Vagina (tissue), 2 donors: ENCODE measurements at regions not wholly inside any gene's neighbourhood (a gene's known extent, or its start where the extent isn't known, plus 50 kb on each side); places are given as distances from the start of the nearest gene placed in this dataset.
A peak's percentile ranks its signal among the peaks of the same experiment; 100 is the strongest.

Experiments
- DNase-seq, 2 donors: peaks; one replicate each; pipeline ENCODE4 v3.0.0-alpha.2; 2017; ENCODE audit errors: extremely low spot score in 2 of 2
- H3K27ac ChIP-seq: fragments of 200-600 bp; sonication (generic); one replicate; pipeline ENCODE4 v1.5.1; 2019
- H3K27me3 ChIP-seq: fragments of 200-600 bp; sonication (generic); one replicate; pipeline ENCODE4 v1.5.1; 2019
- H3K36me3 ChIP-seq, 2 donors: fragments of 200-600 bp; sonication (generic); one replicate each; pipeline ENCODE4 v1.5.1; 2017 to 2019
- H3K4me1 ChIP-seq: fragments of 200-600 bp; sonication (generic); one replicate; pipeline ENCODE4 v1.5.1; 2019
- H3K4me3 ChIP-seq, 2 donors: fragments of 200-600 bp; sonication (generic); 1 replicate in 1 of 2; 2 replicates in 1 of 2; pipeline ENCODE4 v1.5.1; 2016 to 2019
- H3K9me3 ChIP-seq: fragments of 200-600 bp; sonication (generic); one replicate; pipeline ENCODE4 v1.5.1; 2019
- CTCF ChIP-seq, 3 experiments: fragments of 450-650 bp in 2 of 3; fragments of 200-600 bp in 1 of 3; sonication (generic) in 1 of 3; IDR thresholded peaks; one replicate each; pipeline ENCODE4 v1.5.1; 2017 to 2019; ENCODE audit warnings: antibody characterized with exemption in 3 of 3, mild to moderate bottlenecking in 2 of 3, moderate library complexity in 2 of 3
- POLR2A ChIP-seq, 2 donors: fragments of 450-650 bp; IDR thresholded peaks; one replicate each; pipeline ENCODE4 v1.6.1; 2017; ENCODE audit warnings: antibody characterized with exemption in 2 of 2, mild to moderate bottlenecking in 2 of 2, moderate library complexity in 2 of 2
- POLR2AphosphoS5 ChIP-seq, 2 donors: sonication (generic); formaldehyde crosslinking; IDR thresholded peaks; one replicate each; pipeline ENCODE4 v1.9.0; 2017; ENCODE audit warnings: antibody characterized with exemption in 2 of 2, mild to moderate bottlenecking in 2 of 2, low read depth in 1 of 2; ENCODE audit not compliant: insufficient read depth in 1 of 2
- intact Hi-C: fragments of 100-400 bp; cut with DNase I; formaldehyde crosslinking; loops from one replicate; pipeline ENCODE4 v1.15.1; 2023

GRCh38 chr2:217283460-217283859, 423.6 kb upstream of the TNP1 start:
- TF ChIP-seq POLR2A (IDR thresholded peaks at IDR 0.05) (no peak), POLR2AphosphoS5 (IDR thresholded peaks at IDR 0.05; ENCODE audit: insufficient read depth in 1 of 2, low read depth in 1 of 2) (no peak), CTCF (IDR thresholded peaks at IDR 0.05) (no peak)
- Histone ChIP-seq H3K36me3 (no peaks in the 10 kb centered on the region), H3K27me3 (no peaks in the 10 kb centered on the region), H3K27ac (no peak overlapping the region), H3K4me3 (no peak overlapping the region), H3K9me3 (no peaks in the 10 kb centered on the region), H3K4me1 (peaks cover 12% of the 10 kb centered on the region)
- peak in 1 of 2 donors; percentile 93 for DNase-seq
- intact Hi-C loops, result no loop called here

GRCh38 chr2:217282531-217282930, 422.7 kb upstream of the TNP1 start:
- H3K27me3 ChIP-seq, result no peaks in the 10 kb centered on the region
- peak in 1 of 2 donors; percentile 27 for DNase-seq
- H3K36me3 ChIP-seq, result no peaks in the 10 kb centered on the region
- H3K4me3 ChIP-seq, result no peak overlapping the region
- no peak for TF ChIP-seq CTCF (IDR thresholded peaks at IDR 0.05)
- TF ChIP-seq POLR2A (IDR thresholded peaks at IDR 0.05), result no peak
- TF ChIP-seq POLR2AphosphoS5 (IDR thresholded peaks at IDR 0.05; ENCODE audit: insufficient read depth in 1 of 2, low read depth in 1 of 2), result no peak
- no peaks in the 10 kb centered on the region for H3K9me3 ChIP-seq
- intact Hi-C loops, result no loop called here
- no peak overlapping the region for H3K27ac ChIP-seq
- H3K4me1 ChIP-seq, result peaks cover 12% of the 10 kb centered on the region

- DNase-seq, result no peak
- intact Hi-C loops, result no loop called here
- H3K4me1 ChIP-seq, result peaks cover 12% of the 10 kb centered on the region
- no peak overlapping the region for H3K4me3 ChIP-seq
- H3K27ac ChIP-seq, result peak overlapping the region; percentile 24
- no peak for TF ChIP-seq POLR2A (IDR thresholded peaks at IDR 0.05)
- no peak for TF ChIP-seq POLR2AphosphoS5 (IDR thresholded peaks at IDR 0.05; ENCODE audit: insufficient read depth in 1 of 2, low read depth in 1 of 2)
- H3K9me3 ChIP-seq, result no peaks in the 10 kb centered on the region
- H3K27me3 ChIP-seq, result no peaks in the 10 kb centered on the region
- H3K36me3 ChIP-seq, result no peaks in the 10 kb centered on the region
Observed at GRCh38 chr2:217279556-217279955, 419.7 kb upstream of the TNP1 start.

GRCh38 chr2:217279140-217279539, 419.3 kb upstream of the TNP1 start:
- intact Hi-C loops, result no loop called here
- H3K36me3 ChIP-seq, result no peaks in the 10 kb centered on the region
- TF ChIP-seq CTCF (IDR thresholded peaks at IDR 0.05) (no peak), POLR2AphosphoS5 (IDR thresholded peaks at IDR 0.05; ENCODE audit: insufficient read depth in 1 of 2, low read depth in 1 of 2) (no peak), POLR2A (IDR thresholded peaks at IDR 0.05) (no peak)
- H3K4me1 ChIP-seq, result peaks cover 12% of the 10 kb centered on the region
- no peaks in the 10 kb centered on the region for H3K9me3 ChIP-seq
- H3K27me3 ChIP-seq, result no peaks in the 10 kb centered on the region
- H3K27ac ChIP-seq, result peak overlapping the region; percentile 24
- no peak overlapping the region for H3K4me3 ChIP-seq
- no peak for DNase-seq

- intact Hi-C loops, result no loop called here
- Histone ChIP-seq H3K9me3 (no peaks in the 10 kb centered on the region), H3K27ac (no peak overlapping the region), H3K27me3 (no peaks in the 10 kb centered on the region), H3K36me3 (no peaks in the 10 kb centered on the region), H3K4me3 (no peak overlapping the region), H3K4me1 (peaks cover 12% of the 10 kb centered on the region)
- no peak for TF ChIP-seq POLR2A (IDR thresholded peaks at IDR 0.05)
- no peak for TF ChIP-seq CTCF (IDR thresholded peaks at IDR 0.05)
- no peak for TF ChIP-seq POLR2AphosphoS5 (IDR thresholded peaks at IDR 0.05; ENCODE audit: insufficient read depth in 1 of 2, low read depth in 1 of 2)
- DNase-seq, result no peak
Observed at GRCh38 chr2:217277646-217278398, 418.0 kb upstream of the TNP1 start.
